H7 (cell line): ENCODE measurements at regions not wholly inside any gene's neighbourhood (a gene's known extent, or its start where the extent isn't known, plus 50 kb on each side); places are given as distances from the start of the nearest gene placed in this dataset.
"Not testable (repeated sequence)": the region's sequence is repeated elsewhere in the genome, so short reads cannot be mapped to it uniquely, and the experiment has no call there.

Experiments
- DNase-seq: peaks from one replicate; pipeline ENCODE4 v3.0.0; 2012
- H3K27me3 ChIP-seq: 2 replicates; pipeline ENCODE4 v1.6.0; 2011; ENCODE audit warnings: mild to moderate bottlenecking, low read length; ENCODE audit not compliant: control insufficient read depth, insufficient read depth
- H3K36me3 ChIP-seq: replicated peaks from 2 replicates; pipeline ENCODE4 v1.5.1; 2011; ENCODE audit warnings: low read length; ENCODE audit not compliant: control insufficient read depth, insufficient read depth
- H3K4me3 ChIP-seq: 2 replicates; pipeline ENCODE4 v1.5.1; 2011; ENCODE audit warnings: low read depth, mild to moderate bottlenecking, control low read depth, low read length, moderate library complexity; ENCODE audit not compliant: insufficient read depth

DNA sequence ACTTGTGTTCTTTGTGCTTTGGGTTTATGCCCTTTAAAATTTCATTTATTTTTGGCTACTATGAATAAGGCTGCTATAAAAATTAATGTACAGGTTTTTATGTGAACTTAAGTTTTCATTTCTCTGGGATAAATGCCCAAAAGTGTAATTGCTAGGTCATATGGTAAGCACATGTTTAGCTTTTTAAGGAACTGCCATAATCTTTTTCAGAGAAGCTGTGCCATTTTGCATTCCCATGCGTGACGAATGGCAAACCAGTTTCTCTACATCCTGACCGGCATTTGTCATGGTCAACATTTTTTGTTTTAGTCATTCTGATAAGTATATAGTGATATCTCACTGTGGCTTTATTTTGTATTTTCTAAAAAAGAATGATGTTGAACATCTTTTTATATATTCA lies 236.0 kb upstream of the SGK1 start:
- no peaks in the 10 kb centered on the region for H3K36me3 ChIP-seq
- no peaks in the 10 kb centered on the region for H3K27me3 ChIP-seq
- H3K4me3 ChIP-seq: no peak overlapping the region
- DNase-seq: no peak

DNA sequence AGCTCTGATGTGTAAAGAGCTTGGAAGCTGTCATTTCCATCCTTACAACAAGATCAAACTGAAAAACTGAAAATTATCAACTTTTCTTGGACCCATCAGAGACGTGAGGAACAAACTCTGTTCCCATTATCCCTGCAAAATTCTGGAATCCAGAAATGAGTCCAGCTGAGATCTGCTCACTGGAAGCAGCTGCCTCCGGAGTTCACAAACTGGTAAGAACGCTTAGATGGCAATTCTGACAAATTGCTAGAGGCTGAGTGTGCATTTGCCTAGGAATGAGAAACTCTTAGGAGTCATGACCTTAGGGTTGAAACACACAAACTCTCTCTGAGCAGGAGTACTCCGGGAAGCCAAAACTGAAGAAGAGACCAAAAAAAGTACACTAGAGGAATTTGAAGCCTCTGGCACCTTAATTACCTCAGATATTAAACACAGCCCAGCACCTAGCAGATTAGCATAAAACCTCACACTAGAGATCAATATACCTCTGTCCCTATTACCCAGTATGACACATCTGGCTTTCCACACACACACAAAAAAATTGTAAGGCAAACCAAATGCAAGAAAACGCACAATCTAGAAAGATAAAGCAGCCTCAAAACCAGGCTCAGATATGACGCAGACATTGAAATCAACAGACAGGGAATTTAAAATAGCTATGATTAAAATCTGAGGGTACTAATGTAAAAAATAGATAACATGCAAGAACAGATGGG lies 233.5 kb upstream of the SGK1 start:
- Histone ChIP-seq H3K27me3 (no peaks in the 10 kb centered on the region), H3K4me3 (no peak overlapping the region), H3K36me3 (no peaks in the 10 kb centered on the region)
- no peak for DNase-seq

DNA sequence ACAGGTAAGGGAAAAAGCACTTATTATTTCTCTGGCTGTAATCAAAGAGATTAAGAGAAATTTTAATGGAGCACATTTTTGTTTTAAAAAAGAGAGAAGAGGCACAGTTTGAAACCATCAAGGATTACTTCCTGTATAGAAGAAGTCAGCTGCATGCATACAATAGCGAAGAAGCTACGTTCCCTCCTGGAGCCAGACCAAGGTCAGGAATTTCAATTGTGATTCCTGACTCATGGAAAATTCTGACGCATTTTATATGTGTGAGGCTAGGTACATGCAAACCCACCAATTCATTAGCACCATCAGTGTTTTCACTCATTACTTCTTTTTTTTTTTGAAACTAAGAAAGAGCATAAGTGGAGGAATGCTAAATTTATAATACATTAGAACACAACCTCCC lies 232.7 kb upstream of the SGK1 start:
- no peak overlapping the region for H3K4me3 ChIP-seq
- DNase-seq: no peak
- no peaks in the 10 kb centered on the region for H3K36me3 ChIP-seq
- H3K27me3 ChIP-seq: no peaks in the 10 kb centered on the region

DNA sequence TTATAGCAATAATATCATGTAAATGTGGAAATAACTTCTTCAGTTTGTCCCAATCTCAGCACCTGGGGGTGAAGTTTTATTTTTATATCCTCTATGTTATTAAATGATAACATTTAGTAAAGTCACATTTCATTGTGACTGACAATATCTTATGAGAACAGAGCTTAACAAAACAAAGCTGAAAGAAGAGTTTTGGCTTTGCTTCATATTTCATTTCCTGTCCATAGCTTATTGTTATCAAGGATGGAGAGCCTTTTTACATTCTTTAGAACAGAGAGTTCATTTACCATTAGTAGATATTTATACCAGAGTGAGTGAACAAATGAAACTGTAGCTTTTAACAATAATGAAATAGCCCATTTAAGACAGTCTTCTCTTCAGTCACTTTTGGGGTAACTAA lies 231.9 kb upstream of the SGK1 start:
- no peak for DNase-seq
- no peaks in the 10 kb centered on the region for H3K27me3 ChIP-seq
- no peak overlapping the region for H3K4me3 ChIP-seq
- H3K36me3 ChIP-seq: no peaks in the 10 kb centered on the region

DNA sequence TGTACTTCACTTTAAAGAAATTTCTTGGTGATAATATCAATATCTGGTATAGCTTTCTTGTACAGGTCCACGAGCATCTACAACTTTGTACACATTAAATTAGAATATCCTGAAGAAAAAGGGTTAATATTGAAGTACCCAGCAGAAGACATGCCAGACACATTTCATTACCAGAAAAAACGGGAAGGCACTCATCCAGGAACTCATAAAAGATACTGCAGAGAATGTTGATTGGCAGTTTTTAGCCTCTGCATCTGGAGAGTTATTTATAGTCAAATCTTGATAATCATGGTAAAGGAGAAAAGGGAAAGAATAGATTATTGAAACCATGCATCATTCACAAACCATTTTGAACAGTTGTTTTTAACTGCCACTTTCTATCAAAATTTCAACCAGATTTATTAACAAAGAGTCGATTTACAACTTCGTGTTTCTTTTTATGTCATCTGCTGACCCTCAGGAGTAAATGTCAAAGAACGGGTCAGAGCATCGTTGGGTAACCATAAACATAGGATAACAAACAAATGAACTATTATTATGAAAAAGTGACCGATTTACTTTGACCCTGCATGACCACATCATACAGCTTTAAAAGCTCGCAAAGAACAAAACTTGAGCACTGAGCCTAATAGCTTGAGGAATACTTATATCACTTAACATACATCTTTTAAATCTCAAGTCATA lies 229.2 kb upstream of the SGK1 start:
- Histone ChIP-seq H3K36me3 (no peaks in the 10 kb centered on the region), H3K27me3 (no peaks in the 10 kb centered on the region), H3K4me3 (no peak overlapping the region)
- DNase-seq: no peak

DNA sequence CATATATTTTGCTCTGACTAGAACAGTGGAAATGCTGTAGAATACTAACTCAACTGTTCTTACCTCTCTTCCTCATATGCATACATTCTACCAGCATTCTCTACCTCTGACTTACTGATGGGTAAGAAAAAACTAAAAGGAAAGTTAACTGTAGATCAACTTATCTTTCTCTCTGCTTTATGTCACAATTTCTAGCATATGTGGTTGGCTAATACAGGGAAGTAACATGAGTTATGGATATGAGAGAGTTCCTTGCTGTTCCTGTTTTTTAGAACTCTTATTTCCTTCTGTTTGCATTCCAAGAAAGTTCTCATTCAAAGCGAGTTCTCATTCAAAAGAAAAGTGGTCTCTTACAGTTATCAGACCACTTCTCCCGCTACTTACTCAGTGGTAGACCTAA lies 226.8 kb upstream of the SGK1 start:
- Histone ChIP-seq H3K27me3 (no peaks in the 10 kb centered on the region), H3K4me3 (no peak overlapping the region), H3K36me3 (no peaks in the 10 kb centered on the region)
- no peak for DNase-seq

DNA sequence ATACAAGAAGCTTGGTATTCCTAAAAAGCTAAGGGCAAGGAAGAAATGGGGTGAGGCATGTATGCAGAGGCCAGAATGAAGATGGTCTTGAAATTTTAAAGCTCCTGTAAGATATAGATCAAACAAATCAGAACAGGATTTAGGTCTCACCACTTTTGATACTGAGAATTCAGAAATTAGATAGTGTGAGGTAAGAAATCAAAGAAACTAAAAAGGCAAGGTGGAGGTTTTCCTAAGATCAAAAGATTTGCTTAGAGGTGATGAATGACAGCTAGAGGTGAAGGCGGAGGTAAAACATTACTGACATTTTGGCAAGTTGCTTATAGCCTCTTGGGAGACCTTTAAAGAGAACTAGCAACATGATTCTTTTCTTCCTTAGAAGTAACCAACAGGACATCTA lies 225.2 kb upstream of the SGK1 start:
- H3K27me3 ChIP-seq: no peaks in the 10 kb centered on the region
- no peak for DNase-seq
- no peak overlapping the region for H3K4me3 ChIP-seq
- H3K36me3 ChIP-seq: no peaks in the 10 kb centered on the region

DNA sequence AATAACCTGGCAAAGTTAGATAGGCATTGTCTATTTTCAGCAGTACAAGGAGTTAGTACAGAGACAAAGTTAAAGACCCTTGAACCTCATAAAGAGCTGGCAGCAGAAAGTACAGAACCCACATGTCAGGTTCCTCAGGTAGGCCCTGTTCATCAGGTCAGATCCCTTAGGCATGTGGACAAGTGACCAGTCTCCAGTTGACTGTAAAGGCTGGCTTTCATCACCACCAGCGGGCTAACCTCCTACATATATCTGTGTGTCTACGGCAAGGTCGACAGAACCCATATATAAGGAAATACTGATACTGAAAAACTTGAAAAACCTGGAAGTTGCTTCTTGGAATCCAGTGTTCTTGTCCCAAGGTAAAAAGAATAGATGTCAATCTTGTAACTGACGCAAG lies 223.1 kb upstream of the SGK1 start:
- no peaks in the 10 kb centered on the region for H3K36me3 ChIP-seq
- H3K4me3 ChIP-seq: no peak overlapping the region
- no peak for DNase-seq
- H3K27me3 ChIP-seq: no peaks in the 10 kb centered on the region

DNA sequence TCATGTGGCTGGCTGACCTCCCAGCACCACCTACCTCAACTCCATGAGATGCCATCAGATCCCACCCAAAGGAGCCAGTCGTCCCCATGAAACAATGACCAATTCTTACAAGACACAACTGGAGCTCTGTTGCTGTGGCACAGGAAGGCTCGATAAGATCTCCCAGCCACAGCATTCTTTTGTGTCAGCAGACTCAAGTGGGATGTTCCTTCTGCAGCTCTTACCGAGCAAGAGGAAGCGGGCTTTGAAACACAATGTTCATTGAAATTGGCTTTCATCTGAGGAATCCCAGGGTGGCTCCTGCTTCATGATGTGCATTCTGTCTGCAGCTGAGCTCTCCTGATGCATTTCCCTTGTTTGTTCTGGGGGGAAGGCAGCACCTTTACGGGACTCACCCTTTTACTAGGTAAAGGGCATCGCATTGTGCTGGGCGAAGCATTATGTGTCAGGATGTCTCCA lies 222.0 kb upstream of the SGK1 start:
- H3K36me3 ChIP-seq: no peaks in the 10 kb centered on the region
- H3K27me3 ChIP-seq: no peaks in the 10 kb centered on the region
- DNase-seq: no peak
- H3K4me3 ChIP-seq: no peak overlapping the region

DNA sequence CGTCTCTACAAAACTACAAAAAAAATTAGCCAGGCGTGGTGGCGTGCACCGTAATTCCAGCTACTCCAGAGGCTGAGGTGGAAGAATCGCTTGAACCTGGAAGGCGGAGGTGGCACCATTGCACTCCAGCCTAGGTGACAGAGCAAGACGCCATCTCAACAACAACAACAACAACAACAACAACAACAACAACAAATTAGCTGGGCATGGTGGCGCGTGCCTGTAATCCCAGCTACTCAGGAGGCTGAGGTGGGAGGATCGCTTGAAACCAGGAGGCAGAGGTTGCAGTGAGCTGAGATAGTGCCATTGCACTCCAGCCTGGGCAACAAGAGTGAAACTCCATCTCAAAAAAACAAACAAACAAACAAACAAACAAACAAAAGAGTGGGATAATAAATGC lies 219.9 kb upstream of the SGK1 start:
- not testable (repeated sequence) for H3K4me3 ChIP-seq, DNase-seq

DNA sequence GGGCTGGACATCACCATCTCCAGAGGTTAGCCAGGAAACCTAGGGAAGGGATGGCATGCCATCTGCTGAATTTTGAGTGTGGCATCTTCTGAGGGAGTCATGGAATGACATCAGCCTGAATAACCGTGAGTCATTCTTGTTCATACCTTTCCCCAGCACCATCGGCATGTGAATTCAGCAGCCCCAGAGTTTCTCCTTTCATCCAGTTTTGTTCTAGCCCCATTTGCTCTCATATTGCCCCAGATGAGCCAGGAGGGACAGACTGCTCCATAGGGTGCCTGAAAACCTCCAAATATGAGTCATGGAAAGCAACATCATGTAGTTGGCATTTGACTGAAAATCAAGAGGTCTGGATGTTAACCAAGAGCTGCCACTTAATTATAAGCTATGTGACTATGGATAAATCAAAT lies 219.2 kb upstream of the SGK1 start:
- DNase-seq: no peak
- Histone ChIP-seq H3K27me3 (no peaks in the 10 kb centered on the region), H3K36me3 (no peaks in the 10 kb centered on the region), H3K4me3 (no peak overlapping the region)

More for the DNA sequence above, 219.9 kb upstream of the SGK1 start:
- H3K27me3 ChIP-seq, H3K36me3 ChIP-seq: not testable (repeated sequence)

DNA sequence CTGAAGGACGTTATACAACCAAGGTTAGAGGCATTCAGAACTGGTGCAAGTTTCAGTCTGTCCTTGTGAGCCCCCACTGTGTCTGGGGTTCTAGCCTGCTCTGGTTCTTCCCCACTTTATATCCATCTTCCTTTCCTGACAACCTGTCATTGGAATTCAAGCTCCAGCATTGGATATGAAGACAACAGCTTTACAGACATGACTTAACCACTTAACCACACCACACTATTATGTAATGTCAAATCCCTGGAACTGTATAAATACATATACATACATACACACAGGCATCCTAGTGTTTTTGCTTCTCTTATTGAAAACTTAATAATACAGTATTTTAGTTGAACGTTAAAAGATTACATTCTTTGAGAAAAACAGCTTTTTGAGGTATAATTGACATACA lies 217.9 kb upstream of the SGK1 start:
- Histone ChIP-seq H3K36me3 (no peaks in the 10 kb centered on the region), H3K27me3 (no peaks in the 10 kb centered on the region; the same call in 1 of the 2 replicates), H3K4me3 (no peak overlapping the region)
- DNase-seq: no peak

DNA sequence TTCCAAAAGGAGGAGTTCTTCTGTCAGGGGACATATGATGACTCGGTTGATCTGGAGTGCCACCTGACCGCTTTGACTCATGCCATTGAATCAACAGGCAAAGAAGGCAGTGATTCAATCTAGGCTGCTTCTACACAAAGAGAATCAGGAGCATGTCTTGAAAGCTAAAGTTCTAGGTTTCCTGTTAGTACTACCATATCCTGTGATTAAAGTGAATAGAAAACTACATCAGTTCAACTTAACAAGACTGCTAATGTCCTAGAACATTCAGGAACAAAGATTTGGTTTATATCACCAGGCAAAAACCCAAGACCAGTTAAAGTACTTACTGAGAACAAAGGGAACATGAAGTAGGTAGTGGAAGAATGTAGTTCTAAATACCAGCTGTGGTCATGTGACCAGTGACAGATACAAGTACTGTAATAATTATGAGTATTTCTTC lies 216.8 kb upstream of the SGK1 start:
- Histone ChIP-seq H3K36me3 (no peaks in the 10 kb centered on the region), H3K4me3 (no peak overlapping the region), H3K27me3 (no peaks in the 10 kb centered on the region; the same call in 1 of the 2 replicates)
- no peak for DNase-seq

DNA sequence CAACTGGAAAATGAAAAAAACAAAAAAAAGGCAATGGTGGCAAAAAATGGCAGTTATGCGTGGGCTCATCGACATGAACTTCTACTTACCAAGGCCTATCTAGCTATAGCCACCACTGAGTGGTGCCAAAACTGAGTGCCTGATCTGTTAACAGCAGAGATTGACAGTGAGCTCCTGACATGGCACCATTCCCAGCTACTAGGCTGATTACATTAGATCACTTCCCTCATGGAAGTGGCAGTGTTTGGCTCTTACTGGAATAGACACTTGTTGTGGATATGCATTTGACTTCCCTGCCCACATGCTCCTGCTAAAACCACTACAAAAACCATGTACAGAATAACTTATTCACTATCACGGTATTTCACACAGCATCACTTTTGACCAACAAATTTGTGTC lies 216.1 kb upstream of the SGK1 start:
- no peaks in the 10 kb centered on the region for H3K36me3 ChIP-seq
- DNase-seq: no peak
- no peak overlapping the region for H3K4me3 ChIP-seq
- no peaks in the 10 kb centered on the region; the same call in 1 of the 2 replicates for H3K27me3 ChIP-seq
